GM23338 (cell line): ENCODE measurements at regions not wholly inside any gene's neighbourhood (a gene's known extent, or its start where the extent isn't known, plus 50 kb on each side); places are given as distances from the start of the nearest gene placed in this dataset.

Experiments
- ATAC-seq: fragments of 200-7000 bp; cut with Tn5 transposase; 3 replicates; pipeline ENCODE4 v1.9.1; 2020
- DNase-seq: peaks from one replicate; pipeline ENCODE4 v3.0.0-alpha.2; 2015; ENCODE audit warnings: low spot score
- H2AFZ ChIP-seq: fragments of 200-600 bp; sonication (generic); 2 replicates; pipeline ENCODE4 v1.8.0; 2016; ENCODE audit warnings: antibody characterized with exemption, mild to moderate bottlenecking, moderate library complexity
- H3F3A ChIP-seq: fragments of 200-600 bp; sonication (generic); replicated peaks from 2 replicates; pipeline ENCODE4 v1.8.0; 2017; ENCODE audit warnings: antibody characterized with exemption, mixed run types, low read depth
- H3K27ac ChIP-seq: fragments of 200-600 bp; sonication (generic); 2 replicates; pipeline ENCODE4 v1.6.1; 2016; ENCODE audit warnings: low read depth
- H3K27me3 ChIP-seq: fragments of 200-600 bp; sonication (generic); 2 replicates; pipeline ENCODE4 v1.8.0; 2016; ENCODE audit warnings: mild to moderate bottlenecking, mixed run types, moderate library complexity; ENCODE audit not compliant: insufficient read depth
- H3K36me3 ChIP-seq: fragments of 200-600 bp; sonication (generic); 2 replicates; pipeline ENCODE4 v1.8.0; 2016; ENCODE audit warnings: mild to moderate bottlenecking; ENCODE audit not compliant: insufficient read depth
- H3K4me1 ChIP-seq: fragments of 200-600 bp; sonication (generic); 2 replicates; pipeline ENCODE4 v1.8.0; 2016; ENCODE audit warnings: mild to moderate bottlenecking, moderate library complexity; ENCODE audit not compliant: insufficient read depth
- H3K4me2 ChIP-seq: fragments of 200-600 bp; sonication (generic); 2 replicates; pipeline ENCODE4 v1.7.1; 2017; ENCODE audit warnings: mixed run types
- H3K4me3 ChIP-seq: fragments of 200-600 bp; sonication (generic); 2 replicates; pipeline ENCODE4 v1.6.1; 2016; ENCODE audit warnings: mixed run types
- H3K79me2 ChIP-seq: fragments of 200-600 bp; sonication (generic); replicated peaks from 2 replicates; pipeline ENCODE4 v1.8.0; 2017; ENCODE audit warnings: mild to moderate bottlenecking; ENCODE audit not compliant: insufficient read depth
- H3K9me2 ChIP-seq: fragments of 200-600 bp; sonication (generic); 2 replicates; pipeline ENCODE4 v1.8.0; 2017; ENCODE audit not compliant: insufficient read depth
- H4K20me1 ChIP-seq: fragments of 200-600 bp; sonication (generic); replicated peaks from 2 replicates; pipeline ENCODE4 v1.8.0; 2017; ENCODE audit warnings: mild to moderate bottlenecking; ENCODE audit not compliant: insufficient read depth
- H3K27ac Mint-ChIP-seq: 2 replicates; pipeline ENCODE4 v1.8.0; 2020; ENCODE audit warnings: inconsistent platforms, mild to moderate bottlenecking, moderate library complexity, mixed read lengths
- H3K27me3 Mint-ChIP-seq: 3 replicates; pipeline ENCODE4 v1.8.0; 2022; ENCODE audit warnings: low read depth, mild to moderate bottlenecking, moderate library complexity, mixed read lengths, inconsistent platforms; ENCODE audit not compliant: insufficient read depth, poor library complexity
- H3K36me3 Mint-ChIP-seq: 3 replicates; pipeline ENCODE4 v1.8.0; 2021; ENCODE audit warnings: low read depth, mild to moderate bottlenecking, inconsistent platforms, moderate library complexity, mixed read lengths
- H3K4me1 Mint-ChIP-seq: 3 replicates; pipeline ENCODE4 v1.8.0; 2020; ENCODE audit warnings: mild to moderate bottlenecking, inconsistent platforms, mixed read lengths
- H3K4me3 Mint-ChIP-seq: 3 replicates; pipeline ENCODE4 v1.8.0; 2021; ENCODE audit warnings: moderate library complexity, mild to moderate bottlenecking, inconsistent platforms, mixed read lengths
- H3K9me3 Mint-ChIP-seq: 3 replicates; pipeline ENCODE4 v1.8.0; 2020; ENCODE audit warnings: moderate library complexity, mild to moderate bottlenecking, inconsistent platforms, mixed read lengths
- EZH2 ChIP-seq: fragments of 200-600 bp; sonication (generic); IDR thresholded peaks from one replicate; pipeline ENCODE4 v1.8.0; 2017; ENCODE audit warnings: antibody characterized with exemption, mild to moderate bottlenecking, low read depth; ENCODE audit not compliant: unreplicated experiment
- EZH2phosphoT487 ChIP-seq: fragments of 200-600 bp; sonication (generic); IDR thresholded peaks from one replicate; pipeline ENCODE4 v1.8.1; 2018; ENCODE audit warnings: antibody characterized with exemption; ENCODE audit not compliant: unreplicated experiment
- JUNB ChIP-seq: IDR thresholded peaks from one replicate; pipeline ENCODE4 v1.6.1; 2016; ENCODE audit warnings: antibody characterized with exemption; ENCODE audit not compliant: unreplicated experiment
- NANOG ChIP-seq: IDR thresholded peaks from 2 replicates; pipeline ENCODE4 v1.6.1; 2016; ENCODE audit warnings: antibody characterized with exemption, borderline replicate concordance
- ZNF114 ChIP-seq: fragments of 250-450 bp; sonication (Bioruptor Pico); IDR thresholded peaks from 2 replicates; pipeline ENCODE4 v1.5.0; 2020; ENCODE audit warnings: mild to moderate bottlenecking, moderate library complexity
- TF ChIP-seq, protein P1 (sequence below): IDR thresholded peaks from 2 replicates; pipeline ENCODE4 v1.6.1; 2016; ENCODE audit warnings: antibody characterized with exemption
- TF ChIP-seq, protein P2 (sequence below): IDR thresholded peaks from one replicate; pipeline ENCODE4 v1.6.1; 2018; ENCODE audit warnings: antibody characterized with exemption; ENCODE audit not compliant: unreplicated experiment
- TF ChIP-seq, protein P3 (sequence below): fragments of 250-450 bp; sonication (Bioruptor Pico); IDR thresholded peaks from 2 replicates; pipeline ENCODE4 v1.5.0; 2020; ENCODE audit warnings: mild to moderate bottlenecking, moderate library complexity
- TF ChIP-seq, protein P4 (sequence below), 2 experiments: fragments of 200-600 bp in 1 of 2; sonication (generic) in 1 of 2; conservative IDR thresholded peaks; 2 replicates each; pipeline versions ENCODE4 v1.5.1 to v1.6.1; 2016 to 2017; ENCODE audit warnings: antibody characterized with exemption in 2 of 2, low read depth in 2 of 2, mild to moderate bottlenecking in 2 of 2, moderate library complexity in 1 of 2

DNA sequence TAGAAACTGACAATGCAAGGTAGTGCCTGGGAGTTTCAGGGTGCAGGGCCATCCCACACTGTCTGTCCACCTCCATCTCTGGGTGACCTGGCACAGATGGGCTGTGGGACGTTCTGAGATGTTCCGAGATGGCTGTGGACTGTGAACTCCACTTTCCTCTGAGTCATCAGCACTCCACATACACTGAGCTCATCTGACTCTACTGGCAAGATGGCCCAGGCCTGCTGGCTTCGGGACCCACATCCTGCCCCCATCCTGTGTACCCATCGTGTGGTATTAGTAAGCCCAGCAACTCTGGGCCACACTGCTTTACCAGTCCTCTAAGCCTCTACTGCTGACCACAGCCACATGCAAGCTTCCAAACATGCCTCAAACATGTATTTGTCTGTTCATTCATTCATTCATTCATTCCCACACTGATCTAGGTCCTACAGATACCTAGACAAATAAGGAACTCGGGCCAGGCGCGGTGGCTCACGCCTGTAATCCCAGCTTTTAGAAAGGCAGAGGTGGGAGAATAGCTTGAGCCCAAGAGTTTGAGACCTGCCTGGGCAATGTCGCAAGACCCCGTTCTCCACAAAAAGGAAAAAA is 124.8 kb upstream of the CXCR4 start:
- Mint-ChIP-seq H3K36me3 (no peaks in the 10 kb centered on the region), H3K27ac (no peak overlapping the region), H3K4me1 (peaks cover 14% of the 10 kb centered on the region), H3K27me3 (peaks cover 9% of the 10 kb centered on the region), H3K4me3 (no peak overlapping the region), H3K9me3 (no peaks in the 10 kb centered on the region)
- TF ChIP-seq, protein P1, sequence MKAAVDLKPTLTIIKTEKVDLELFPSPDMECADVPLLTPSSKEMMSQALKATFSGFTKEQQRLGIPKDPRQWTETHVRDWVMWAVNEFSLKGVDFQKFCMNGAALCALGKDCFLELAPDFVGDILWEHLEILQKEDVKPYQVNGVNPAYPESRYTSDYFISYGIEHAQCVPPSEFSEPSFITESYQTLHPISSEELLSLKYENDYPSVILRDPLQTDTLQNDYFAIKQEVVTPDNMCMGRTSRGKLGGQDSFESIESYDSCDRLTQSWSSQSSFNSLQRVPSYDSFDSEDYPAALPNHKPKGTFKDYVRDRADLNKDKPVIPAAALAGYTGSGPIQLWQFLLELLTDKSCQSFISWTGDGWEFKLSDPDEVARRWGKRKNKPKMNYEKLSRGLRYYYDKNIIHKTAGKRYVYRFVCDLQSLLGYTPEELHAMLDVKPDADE = no peak
- TF ChIP-seq, protein P2, sequence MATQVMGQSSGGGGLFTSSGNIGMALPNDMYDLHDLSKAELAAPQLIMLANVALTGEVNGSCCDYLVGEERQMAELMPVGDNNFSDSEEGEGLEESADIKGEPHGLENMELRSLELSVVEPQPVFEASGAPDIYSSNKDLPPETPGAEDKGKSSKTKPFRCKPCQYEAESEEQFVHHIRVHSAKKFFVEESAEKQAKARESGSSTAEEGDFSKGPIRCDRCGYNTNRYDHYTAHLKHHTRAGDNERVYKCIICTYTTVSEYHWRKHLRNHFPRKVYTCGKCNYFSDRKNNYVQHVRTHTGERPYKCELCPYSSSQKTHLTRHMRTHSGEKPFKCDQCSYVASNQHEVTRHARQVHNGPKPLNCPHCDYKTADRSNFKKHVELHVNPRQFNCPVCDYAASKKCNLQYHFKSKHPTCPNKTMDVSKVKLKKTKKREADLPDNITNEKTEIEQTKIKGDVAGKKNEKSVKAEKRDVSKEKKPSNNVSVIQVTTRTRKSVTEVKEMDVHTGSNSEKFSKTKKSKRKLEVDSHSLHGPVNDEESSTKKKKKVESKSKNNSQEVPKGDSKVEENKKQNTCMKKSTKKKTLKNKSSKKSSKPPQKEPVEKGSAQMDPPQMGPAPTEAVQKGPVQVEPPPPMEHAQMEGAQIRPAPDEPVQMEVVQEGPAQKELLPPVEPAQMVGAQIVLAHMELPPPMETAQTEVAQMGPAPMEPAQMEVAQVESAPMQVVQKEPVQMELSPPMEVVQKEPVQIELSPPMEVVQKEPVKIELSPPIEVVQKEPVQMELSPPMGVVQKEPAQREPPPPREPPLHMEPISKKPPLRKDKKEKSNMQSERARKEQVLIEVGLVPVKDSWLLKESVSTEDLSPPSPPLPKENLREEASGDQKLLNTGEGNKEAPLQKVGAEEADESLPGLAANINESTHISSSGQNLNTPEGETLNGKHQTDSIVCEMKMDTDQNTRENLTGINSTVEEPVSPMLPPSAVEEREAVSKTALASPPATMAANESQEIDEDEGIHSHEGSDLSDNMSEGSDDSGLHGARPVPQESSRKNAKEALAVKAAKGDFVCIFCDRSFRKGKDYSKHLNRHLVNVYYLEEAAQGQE = no peak
- TF ChIP-seq, protein P3, sequence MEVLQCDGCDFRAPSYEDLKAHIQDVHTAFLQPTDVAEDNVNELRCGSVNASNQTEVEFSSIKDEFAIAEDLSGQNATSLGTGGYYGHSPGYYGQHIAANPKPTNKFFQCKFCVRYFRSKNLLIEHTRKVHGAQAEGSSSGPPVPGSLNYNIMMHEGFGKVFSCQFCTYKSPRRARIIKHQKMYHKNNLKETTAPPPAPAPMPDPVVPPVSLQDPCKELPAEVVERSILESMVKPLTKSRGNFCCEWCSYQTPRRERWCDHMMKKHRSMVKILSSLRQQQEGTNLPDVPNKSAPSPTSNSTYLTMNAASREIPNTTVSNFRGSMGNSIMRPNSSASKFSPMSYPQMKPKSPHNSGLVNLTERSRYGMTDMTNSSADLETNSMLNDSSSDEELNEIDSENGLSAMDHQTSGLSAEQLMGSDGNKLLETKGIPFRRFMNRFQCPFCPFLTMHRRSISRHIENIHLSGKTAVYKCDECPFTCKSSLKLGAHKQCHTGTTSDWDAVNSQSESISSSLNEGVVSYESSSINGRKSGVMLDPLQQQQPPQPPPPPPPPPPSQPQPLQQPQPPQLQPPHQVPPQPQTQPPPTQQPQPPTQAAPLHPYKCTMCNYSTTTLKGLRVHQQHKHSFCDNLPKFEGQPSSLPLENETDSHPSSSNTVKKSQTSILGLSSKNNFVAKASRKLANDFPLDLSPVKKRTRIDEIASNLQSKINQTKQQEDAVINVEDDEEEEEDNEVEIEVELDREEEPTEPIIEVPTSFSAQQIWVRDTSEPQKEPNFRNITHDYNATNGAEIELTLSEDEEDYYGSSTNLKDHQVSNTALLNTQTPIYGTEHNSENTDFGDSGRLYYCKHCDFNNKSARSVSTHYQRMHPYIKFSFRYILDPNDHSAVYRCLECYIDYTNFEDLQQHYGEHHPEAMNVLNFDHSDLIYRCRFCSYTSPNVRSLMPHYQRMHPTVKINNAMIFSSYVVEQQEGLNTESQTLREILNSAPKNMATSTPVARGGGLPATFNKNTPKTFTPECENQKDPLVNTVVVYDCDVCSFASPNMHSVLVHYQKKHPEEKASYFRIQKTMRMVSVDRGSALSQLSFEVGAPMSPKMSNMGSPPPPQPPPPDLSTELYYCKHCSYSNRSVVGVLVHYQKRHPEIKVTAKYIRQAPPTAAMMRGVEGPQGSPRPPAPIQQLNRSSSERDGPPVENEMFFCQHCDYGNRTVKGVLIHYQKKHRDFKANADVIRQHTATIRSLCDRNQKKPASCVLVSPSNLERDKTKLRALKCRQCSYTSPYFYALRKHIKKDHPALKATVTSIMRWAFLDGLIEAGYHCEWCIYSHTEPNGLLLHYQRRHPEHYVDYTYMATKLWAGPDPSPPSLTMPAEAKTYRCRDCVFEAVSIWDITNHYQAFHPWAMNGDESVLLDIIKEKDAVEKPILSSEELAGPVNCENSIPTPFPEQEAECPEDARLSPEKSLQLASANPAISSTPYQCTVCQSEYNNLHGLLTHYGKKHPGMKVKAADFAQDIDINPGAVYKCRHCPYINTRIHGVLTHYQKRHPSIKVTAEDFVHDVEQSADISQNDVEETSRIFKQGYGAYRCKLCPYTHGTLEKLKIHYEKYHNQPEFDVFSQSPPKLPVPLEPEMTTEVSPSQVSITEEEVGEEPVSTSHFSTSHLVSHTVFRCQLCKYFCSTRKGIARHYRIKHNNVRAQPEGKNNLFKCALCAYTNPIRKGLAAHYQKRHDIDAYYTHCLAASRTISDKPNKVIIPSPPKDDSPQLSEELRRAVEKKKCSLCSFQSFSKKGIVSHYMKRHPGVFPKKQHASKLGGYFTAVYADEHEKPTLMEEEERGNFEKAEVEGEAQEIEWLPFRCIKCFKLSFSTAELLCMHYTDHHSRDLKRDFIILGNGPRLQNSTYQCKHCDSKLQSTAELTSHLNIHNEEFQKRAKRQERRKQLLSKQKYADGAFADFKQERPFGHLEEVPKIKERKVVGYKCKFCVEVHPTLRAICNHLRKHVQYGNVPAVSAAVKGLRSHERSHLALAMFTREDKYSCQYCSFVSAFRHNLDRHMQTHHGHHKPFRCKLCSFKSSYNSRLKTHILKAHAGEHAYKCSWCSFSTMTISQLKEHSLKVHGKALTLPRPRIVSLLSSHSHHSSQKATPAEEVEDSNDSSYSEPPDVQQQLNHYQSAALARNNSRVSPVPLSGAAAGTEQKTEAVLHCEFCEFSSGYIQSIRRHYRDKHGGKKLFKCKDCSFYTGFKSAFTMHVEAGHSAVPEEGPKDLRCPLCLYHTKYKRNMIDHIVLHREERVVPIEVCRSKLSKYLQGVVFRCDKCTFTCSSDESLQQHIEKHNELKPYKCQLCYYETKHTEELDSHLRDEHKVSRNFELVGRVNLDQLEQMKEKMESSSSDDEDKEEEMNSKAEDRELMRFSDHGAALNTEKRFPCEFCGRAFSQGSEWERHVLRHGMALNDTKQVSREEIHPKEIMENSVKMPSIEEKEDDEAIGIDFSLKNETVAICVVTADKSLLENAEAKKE (CRISPR knock-in tag) = no peak
- TF ChIP-seq EZH2 (no peak), NANOG (no peak), JUNB (no peak), EZH2phosphoT487 (no peak), ZNF114 (CRISPR knock-in tag) (no peak)
- TF ChIP-seq, protein P4, sequence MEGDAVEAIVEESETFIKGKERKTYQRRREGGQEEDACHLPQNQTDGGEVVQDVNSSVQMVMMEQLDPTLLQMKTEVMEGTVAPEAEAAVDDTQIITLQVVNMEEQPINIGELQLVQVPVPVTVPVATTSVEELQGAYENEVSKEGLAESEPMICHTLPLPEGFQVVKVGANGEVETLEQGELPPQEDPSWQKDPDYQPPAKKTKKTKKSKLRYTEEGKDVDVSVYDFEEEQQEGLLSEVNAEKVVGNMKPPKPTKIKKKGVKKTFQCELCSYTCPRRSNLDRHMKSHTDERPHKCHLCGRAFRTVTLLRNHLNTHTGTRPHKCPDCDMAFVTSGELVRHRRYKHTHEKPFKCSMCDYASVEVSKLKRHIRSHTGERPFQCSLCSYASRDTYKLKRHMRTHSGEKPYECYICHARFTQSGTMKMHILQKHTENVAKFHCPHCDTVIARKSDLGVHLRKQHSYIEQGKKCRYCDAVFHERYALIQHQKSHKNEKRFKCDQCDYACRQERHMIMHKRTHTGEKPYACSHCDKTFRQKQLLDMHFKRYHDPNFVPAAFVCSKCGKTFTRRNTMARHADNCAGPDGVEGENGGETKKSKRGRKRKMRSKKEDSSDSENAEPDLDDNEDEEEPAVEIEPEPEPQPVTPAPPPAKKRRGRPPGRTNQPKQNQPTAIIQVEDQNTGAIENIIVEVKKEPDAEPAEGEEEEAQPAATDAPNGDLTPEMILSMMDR (conservative IDR thresholded peaks at IDR 0.05; ENCODE audit: low read depth in 2 of 2) = no peak
- Histone ChIP-seq H3K27me3 (no peaks in the 10 kb centered on the region), H3K4me2 (no peak overlapping the region), H3K36me3 (no peaks in the 10 kb centered on the region), H2AFZ (no peak overlapping the region), H3K4me1 (peaks cover 9% of the 10 kb centered on the region; the same call in 1 of the 2 replicates), H3K27ac (no peak overlapping the region), H3K79me2 (no peaks in the 10 kb centered on the region), H4K20me1 (no peaks in the 10 kb centered on the region), H3F3A (no peaks in the 10 kb centered on the region), H3K9me2 (peaks cover 7% of the 10 kb centered on the region; the same call in 1 of the 2 replicates), H3K4me3 (no peak overlapping the region)
- DNase-seq = no peak
- no peak for ATAC-seq
